ENCODE measurements at regions not wholly inside any gene's neighbourhood (a gene's known extent, or its start where the extent isn't known, plus 50 kb on each side); places are given as distances from the start of the nearest gene placed in this dataset.

GRCh38 chr4:73929278-73929677, 52.5 kb downstream of the PF4 start:
- DNase-seq (ENCODE audit: low read depth): peak; percentile 13

GRCh38 chr4:73923631-73923937, 54.4 kb downstream of the CXCL1 start:
- no peak for DNase-seq (ENCODE audit: low read depth)

DNA sequence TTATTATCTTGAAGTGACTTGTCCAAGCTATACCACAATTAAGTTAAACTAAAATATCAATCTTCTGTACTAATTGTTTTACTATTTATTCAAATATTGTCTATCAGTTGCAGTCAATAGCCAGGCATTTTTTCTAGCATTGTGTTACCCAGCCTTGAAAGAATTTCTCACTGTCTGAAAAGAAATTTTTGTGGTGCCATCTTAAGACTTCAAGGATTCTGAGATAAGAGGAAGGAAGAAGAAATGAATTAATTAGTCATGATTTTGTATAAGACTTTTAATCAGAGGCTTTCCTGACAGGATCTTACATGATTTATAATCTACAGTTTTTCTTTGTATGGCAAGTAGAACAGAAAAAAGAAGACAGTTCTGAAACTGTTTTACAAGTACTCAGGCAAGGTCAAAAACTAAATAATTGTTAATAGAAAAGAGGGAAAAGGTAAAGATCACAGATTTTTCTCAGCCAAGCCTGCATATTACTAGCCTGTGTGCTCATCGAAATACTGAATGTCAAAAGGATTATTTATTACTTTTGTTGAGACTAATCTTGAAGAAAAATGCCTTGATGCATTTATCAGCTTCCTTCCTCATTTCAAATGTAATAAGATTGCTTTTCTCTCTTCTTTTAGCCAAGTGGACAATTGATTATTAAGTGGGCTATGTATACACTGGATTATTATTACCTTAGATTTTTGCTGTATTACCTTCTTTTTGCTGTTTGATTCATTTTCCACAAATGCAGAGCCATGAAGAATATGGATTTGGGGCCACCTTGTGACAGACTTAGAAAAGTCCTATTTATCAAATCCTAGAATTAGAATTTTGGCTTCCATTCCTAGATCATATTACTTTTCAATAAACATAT, 53.8 kb downstream of the CXCL1 start:
- peak; percentile 54 for DNase-seq (ENCODE audit: low read depth)

DNA sequence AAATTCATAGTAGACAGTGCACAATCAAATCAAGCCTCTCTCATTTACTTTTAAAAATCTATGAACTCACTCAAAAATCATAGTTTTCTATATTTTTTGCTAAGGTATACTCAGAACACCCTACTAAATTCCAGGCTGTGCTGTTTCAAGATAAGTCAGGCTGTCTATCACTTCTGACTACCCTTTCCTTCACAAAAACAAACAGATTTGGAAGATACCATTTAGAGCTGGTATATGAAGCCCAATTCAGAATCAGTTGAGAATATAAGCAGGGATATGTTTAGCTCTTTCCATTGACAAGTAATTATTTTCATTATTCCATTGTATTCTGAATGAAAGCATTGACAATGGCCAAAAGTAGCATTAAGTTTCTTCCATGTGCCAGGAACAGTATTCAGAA, 53.1 kb downstream of the CXCL1 start:
- DNase-seq (ENCODE audit: low read depth): no peak
